HEK293 (cell line): ENCODE measurements at regions not wholly inside any gene's neighbourhood (a gene's known extent, or its start where the extent isn't known, plus 50 kb on each side); places are given as distances from the start of the nearest gene placed in this dataset.
"Not testable (repeated sequence)": the region's sequence is repeated elsewhere in the genome, so short reads cannot be mapped to it uniquely, and the experiment has no call there.

Experiments
- CTCF ChIA-PET: fragments of 350-600 bp; formaldehyde crosslinking; extraction: SDS; loops from one replicate; lab custom pipeline; 2021; ENCODE audit warnings: antibody characterized with exemption; lab: Yijun Ruan, JAX
- POLR2A ChIA-PET: fragments of 300-600 bp; formaldehyde crosslinking; extraction: SDS; loops from one replicate; lab custom pipeline; 2020; ENCODE audit warnings: antibody characterized with exemption, inconsistent platforms; lab: Yijun Ruan, JAX
- H3K27ac ChIP-seq: fragments of 200-500 bp; sonication (Bioruptor generic); 2 replicates; pipeline ENCODE4 v1.5.1; 2014; ENCODE audit warnings: low read depth, low read length, control low read depth, inconsistent platforms; ENCODE audit errors: extremely low read depth
- H3K36me3 ChIP-seq, 2 experiments: fragments of 200-500 bp in 1 of 2; sonication (Bioruptor generic) in 1 of 2; 1 replicate in 1 of 2; 2 replicates in 1 of 2; pipeline ENCODE4 v1.5.1; 2014 to 2017; ENCODE audit warnings: inconsistent platforms in 2 of 2, low read length in 2 of 2; ENCODE audit not compliant: control insufficient read depth in 2 of 2, insufficient read depth in 1 of 2
- H3K4me1 ChIP-seq: fragments of 200-500 bp; sonication (Bioruptor generic); 2 replicates; pipeline ENCODE4 v1.5.1; 2014; ENCODE audit warnings: mild to moderate bottlenecking, low read length, inconsistent platforms; ENCODE audit not compliant: control insufficient read depth, insufficient read depth
- H3K4me3 ChIP-seq: 2 replicates; pipeline ENCODE4 v1.5.1; 2011; ENCODE audit warnings: low read depth, mild to moderate bottlenecking, control low read depth, low read length, moderate library complexity
- H3K9me3 ChIP-seq: fragments of 200-500 bp; sonication (Bioruptor generic); 2 replicates; pipeline ENCODE4 v1.5.1; 2014; ENCODE audit warnings: low read depth, low read length, inconsistent platforms; ENCODE audit not compliant: control insufficient read depth, insufficient read depth
- KLF8 ChIP-seq: fragments of 450-650 bp; formaldehyde crosslinking; IDR thresholded peaks from 2 replicates; pipeline ENCODE4 v1.5.1; 2016; ENCODE audit warnings: missing biosample characterization, missing genetic modification characterization
- OVOL3 ChIP-seq: fragments of 450-650 bp; formaldehyde crosslinking; IDR thresholded peaks from 2 replicates; pipeline ENCODE4 v1.5.1; 2016; ENCODE audit warnings: missing biosample characterization, missing genetic modification characterization
- PRDM1 ChIP-seq: fragments of 450-650 bp; formaldehyde crosslinking; IDR thresholded peaks from 2 replicates; pipeline ENCODE4; 2016; ENCODE audit warnings: missing biosample characterization, missing genetic modification characterization
- YY2 ChIP-seq: fragments of 450-650 bp; formaldehyde crosslinking; IDR thresholded peaks from 2 replicates; pipeline ENCODE4 v1.5.1; 2016; ENCODE audit warnings: missing biosample characterization, missing genetic modification characterization
- ZBTB1 ChIP-seq: fragments of 450-650 bp; formaldehyde crosslinking; IDR thresholded peaks from 2 replicates; pipeline ENCODE4 v1.5.1; 2016; ENCODE audit warnings: missing biosample characterization, missing genetic modification characterization
- ZBTB21 ChIP-seq: fragments of 450-650 bp; formaldehyde crosslinking; IDR thresholded peaks from 2 replicates; pipeline ENCODE4 v1.5.1; 2017; ENCODE audit warnings: missing biosample characterization, missing genetic modification characterization
- ZFP3 ChIP-seq: fragments of 450-650 bp; formaldehyde crosslinking; IDR thresholded peaks from 2 replicates; pipeline ENCODE4 v1.5.1; 2016; ENCODE audit warnings: low read depth, missing biosample characterization, missing genetic modification characterization
- ZNF132 ChIP-seq: fragments of 450-650 bp; formaldehyde crosslinking; IDR thresholded peaks from 2 replicates; pipeline ENCODE4 v1.5.1; 2017; ENCODE audit warnings: missing biosample characterization, missing genetic modification characterization, borderline replicate concordance
- ZNF146 ChIP-seq: fragments of 450-650 bp; formaldehyde crosslinking; IDR thresholded peaks from 2 replicates; pipeline ENCODE4 v1.5.1; 2016; ENCODE audit warnings: missing biosample characterization, missing genetic modification characterization
- ZNF16 ChIP-seq: fragments of 450-650 bp; formaldehyde crosslinking; IDR thresholded peaks from 2 replicates; pipeline ENCODE4 v1.5.1; 2016; ENCODE audit warnings: low read depth, missing biosample characterization, missing genetic modification characterization
- ZNF175 ChIP-seq: fragments of 450-650 bp; formaldehyde crosslinking; IDR thresholded peaks from 2 replicates; pipeline ENCODE4 v1.5.1; 2016; ENCODE audit warnings: missing biosample characterization, missing genetic modification characterization
- ZNF394 ChIP-seq: fragments of 450-650 bp; formaldehyde crosslinking; IDR thresholded peaks from 2 replicates; pipeline ENCODE4 v1.5.1; 2016; ENCODE audit warnings: missing biosample characterization, missing genetic modification characterization, mild to moderate bottlenecking, moderate library complexity, borderline replicate concordance
- ZNF514 ChIP-seq: fragments of 450-650 bp; formaldehyde crosslinking; IDR thresholded peaks from 2 replicates; pipeline ENCODE4 v1.5.1; 2016; ENCODE audit warnings: missing biosample characterization, missing genetic modification characterization
- ZNF530 ChIP-seq: fragments of 450-650 bp; formaldehyde crosslinking; IDR thresholded peaks from 2 replicates; pipeline ENCODE4 v1.5.1; 2016; ENCODE audit warnings: low read depth, missing biosample characterization, missing genetic modification characterization
- ZNF549 ChIP-seq: fragments of 450-650 bp; IDR thresholded peaks from 2 replicates; pipeline ENCODE4 v1.5.1; 2018; ENCODE audit warnings: missing biosample characterization, missing genetic modification characterization, mild to moderate bottlenecking, inconsistent platforms, moderate library complexity
- TF ChIP-seq, protein P1 (sequence below): fragments of 450-650 bp; formaldehyde crosslinking; IDR thresholded peaks from 2 replicates; pipeline ENCODE4 v1.5.1; 2016; ENCODE audit warnings: missing biosample characterization, missing genetic modification characterization
- TF ChIP-seq, protein P2 (sequence below): fragments of 450-650 bp; formaldehyde crosslinking; IDR thresholded peaks from 2 replicates; pipeline ENCODE4 v1.5.1; 2016; ENCODE audit warnings: missing biosample characterization, missing genetic modification characterization
- TF ChIP-seq, protein P3 (sequence below): fragments of 450-650 bp; formaldehyde crosslinking; IDR thresholded peaks from 2 replicates; pipeline ENCODE4 v1.5.1; 2017; ENCODE audit warnings: missing biosample characterization, missing genetic modification characterization
- TF ChIP-seq, protein P4 (sequence below): fragments of 450-650 bp; formaldehyde crosslinking; IDR thresholded peaks from 2 replicates; pipeline ENCODE4 v1.5.1; 2016; ENCODE audit warnings: missing biosample characterization, missing genetic modification characterization, low read depth
- TF ChIP-seq, protein P5 (sequence below): IDR thresholded peaks from 2 replicates; pipeline ENCODE4 v1.6.1; 2011; ENCODE audit warnings: mild to moderate bottlenecking, low read depth, low read length, borderline replicate concordance
- TF ChIP-seq, protein P6 (sequence below): fragments of 450-650 bp; formaldehyde crosslinking; IDR thresholded peaks from 2 replicates; pipeline ENCODE4 v1.5.1; 2016; ENCODE audit warnings: missing biosample characterization, missing genetic modification characterization

DNA sequence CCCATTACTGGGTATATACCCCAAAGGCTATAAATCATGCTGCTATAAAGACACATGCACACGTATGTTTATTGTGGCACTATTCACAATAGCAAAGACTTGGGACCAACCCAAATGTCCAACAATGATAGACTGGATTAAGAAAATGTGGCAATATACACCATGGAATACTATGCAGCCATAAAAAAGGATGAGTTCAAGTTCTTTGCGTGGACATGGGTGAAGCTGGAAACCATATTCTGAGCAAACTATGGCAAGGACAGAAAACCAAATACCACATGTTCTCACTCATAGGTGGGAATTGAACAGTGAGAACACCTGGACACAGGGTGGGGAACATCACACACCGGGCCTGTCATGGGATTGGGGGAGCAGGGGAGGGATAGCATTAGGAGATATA is 54.4 kb upstream of the MUCL1 start:
- H3K4me1 ChIP-seq, H3K9me3 ChIP-seq, CTCF ChIA-PET, H3K4me3 ChIP-seq, POLR2A ChIA-PET, H3K27ac ChIP-seq, H3K36me3 ChIP-seq: not testable (repeated sequence)
- TF ChIP-seq, protein P1, sequence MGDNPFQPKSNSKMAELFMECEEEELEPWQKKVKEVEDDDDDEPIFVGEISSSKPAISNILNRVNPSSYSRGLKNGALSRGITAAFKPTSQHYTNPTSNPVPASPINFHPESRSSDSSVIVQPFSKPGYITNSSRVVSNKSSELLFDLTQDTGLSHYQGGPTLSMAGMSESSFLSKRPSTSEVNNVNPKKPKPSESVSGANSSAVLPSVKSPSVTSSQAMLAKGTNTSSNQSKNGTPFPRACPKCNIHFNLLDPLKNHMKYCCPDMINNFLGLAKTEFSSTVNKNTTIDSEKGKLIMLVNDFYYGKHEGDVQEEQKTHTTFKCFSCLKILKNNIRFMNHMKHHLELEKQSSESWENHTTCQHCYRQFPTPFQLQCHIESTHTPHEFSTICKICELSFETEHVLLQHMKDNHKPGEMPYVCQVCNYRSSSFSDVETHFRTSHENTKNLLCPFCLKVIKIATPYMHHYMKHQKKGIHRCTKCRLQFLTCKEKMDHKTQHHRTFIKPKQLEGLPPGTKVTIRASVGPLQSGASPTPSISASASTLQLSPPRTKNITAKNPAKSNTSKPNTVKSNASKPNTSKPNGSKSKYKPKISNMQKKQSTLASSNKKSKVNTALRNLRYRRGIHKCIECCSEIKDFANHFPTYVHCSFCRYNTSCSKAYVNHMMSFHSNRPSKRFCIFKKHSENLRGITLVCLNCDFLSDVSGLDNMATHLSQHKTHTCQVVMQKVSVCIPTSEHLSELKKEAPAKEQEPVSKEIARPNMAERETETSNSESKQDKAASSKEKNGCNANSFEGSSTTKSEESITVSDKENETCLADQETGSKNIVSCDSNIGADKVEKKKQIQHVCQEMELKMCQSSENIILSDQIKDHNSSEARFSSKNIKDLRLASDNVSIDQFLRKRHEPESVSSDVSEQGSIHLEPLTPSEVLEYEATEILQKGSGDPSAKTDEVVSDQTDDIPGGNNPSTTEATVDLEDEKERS (tag by site-specific recombination) = peak; percentile 36; the same call in 1 of the 2 replicates
- peak; percentile 83 for TF ChIP-seq ZNF146 (tag by site-specific recombination)

DNA sequence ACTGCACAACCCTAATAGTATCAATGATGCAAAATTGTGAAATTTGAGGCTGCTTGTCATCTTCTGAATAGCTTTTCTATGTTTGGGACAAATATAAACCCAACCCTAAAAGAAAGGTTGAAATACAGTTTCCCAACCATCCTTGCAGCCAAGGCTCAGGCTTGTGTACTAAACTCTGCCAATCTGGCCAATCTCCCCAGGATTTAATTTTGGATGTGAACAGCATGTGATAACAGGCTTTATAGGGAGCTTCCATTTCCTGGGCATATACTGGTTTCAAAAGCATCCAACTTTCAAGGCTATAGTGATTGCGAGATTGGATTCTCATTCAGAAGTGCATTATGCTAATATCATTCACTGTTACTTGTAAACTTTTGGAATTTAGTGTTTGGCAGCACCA is 55.7 kb upstream of the MUCL1 start:
- Histone ChIP-seq H3K4me3 (no peak overlapping the region), H3K4me1 (no peaks in the 10 kb centered on the region), H3K27ac (no peak overlapping the region), H3K9me3 (no peaks in the 10 kb centered on the region), H3K36me3 (no peaks in the 10 kb centered on the region)
- POLR2A ChIA-PET = no interaction called here
- CTCF ChIA-PET = no interaction called here
- TF ChIP-seq ZBTB21 = no peak

DNA sequence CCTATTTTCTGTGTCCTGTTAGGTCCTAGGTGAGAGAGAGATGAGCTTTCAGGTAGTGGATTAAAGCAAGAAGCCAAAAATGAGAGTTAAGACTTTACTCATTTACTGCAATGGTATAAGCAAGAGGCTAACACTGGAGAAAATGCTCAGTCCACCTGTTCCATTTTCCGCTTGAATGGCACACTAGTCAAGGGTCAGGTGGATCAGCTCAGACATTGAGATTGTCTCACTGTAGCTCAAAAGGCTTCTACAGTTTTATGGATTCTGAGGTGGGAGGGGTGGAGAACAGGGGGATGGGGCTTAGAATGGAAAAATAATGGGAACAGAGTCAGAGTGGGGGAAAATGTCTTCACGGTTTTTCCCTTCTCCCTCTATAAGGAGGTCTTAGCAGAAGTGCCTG is 57.3 kb upstream of the MUCL1 start:
- Histone ChIP-seq H3K9me3 (no peaks in the 10 kb centered on the region), H3K27ac (no peak overlapping the region), H3K4me3 (no peak overlapping the region), H3K36me3 (no peaks in the 10 kb centered on the region), H3K4me1 (no peaks in the 10 kb centered on the region)
- CTCF ChIA-PET = interaction anchor here (0.6 to 0.8 kb wide), 2 partner anchors 111 to 270 kb away, joined by 3 to 4 read pairs; no protein-coding TSS in a partner anchor
- POLR2A ChIA-PET = no interaction called here
- no peak for TF ChIP-seq ZNF132 (tag by site-specific recombination)
- TF ChIP-seq OVOL3 = no peak
- no peak for TF ChIP-seq ZNF394 (tag by site-specific recombination)
- no peak for TF ChIP-seq ZBTB1 (tag by site-specific recombination)
- no peak for TF ChIP-seq ZBTB21
- TF ChIP-seq ZFP3 (tag by site-specific recombination) = no peak
- TF ChIP-seq ZNF514 (tag by site-specific recombination) = no peak
- no peak for TF ChIP-seq ZNF175 (tag by site-specific recombination)
- TF ChIP-seq, protein P2, sequence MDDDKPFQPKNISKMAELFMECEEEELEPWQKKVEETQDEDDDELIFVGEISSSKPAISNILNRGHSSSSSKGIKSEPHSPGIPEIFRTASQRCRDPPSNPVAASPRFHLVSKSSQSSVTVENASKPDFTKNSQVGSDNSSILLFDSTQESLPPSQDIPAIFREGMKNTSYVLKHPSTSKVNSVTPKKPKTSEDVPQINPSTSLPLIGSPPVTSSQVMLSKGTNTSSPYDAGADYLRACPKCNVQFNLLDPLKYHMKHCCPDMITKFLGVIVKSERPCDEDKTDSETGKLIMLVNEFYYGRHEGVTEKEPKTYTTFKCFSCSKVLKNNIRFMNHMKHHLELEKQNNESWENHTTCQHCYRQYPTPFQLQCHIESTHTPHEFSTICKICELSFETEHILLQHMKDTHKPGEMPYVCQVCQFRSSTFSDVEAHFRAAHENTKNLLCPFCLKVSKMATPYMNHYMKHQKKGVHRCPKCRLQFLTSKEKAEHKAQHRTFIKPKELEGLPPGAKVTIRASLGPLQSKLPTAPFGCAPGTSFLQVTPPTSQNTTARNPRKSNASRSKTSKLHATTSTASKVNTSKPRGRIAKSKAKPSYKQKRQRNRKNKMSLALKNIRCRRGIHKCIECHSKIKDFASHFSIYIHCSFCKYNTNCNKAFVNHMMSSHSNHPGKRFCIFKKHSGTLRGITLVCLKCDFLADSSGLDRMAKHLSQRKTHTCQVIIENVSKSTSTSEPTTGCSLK (tag by site-specific recombination) = no peak
- TF ChIP-seq, protein P3, sequence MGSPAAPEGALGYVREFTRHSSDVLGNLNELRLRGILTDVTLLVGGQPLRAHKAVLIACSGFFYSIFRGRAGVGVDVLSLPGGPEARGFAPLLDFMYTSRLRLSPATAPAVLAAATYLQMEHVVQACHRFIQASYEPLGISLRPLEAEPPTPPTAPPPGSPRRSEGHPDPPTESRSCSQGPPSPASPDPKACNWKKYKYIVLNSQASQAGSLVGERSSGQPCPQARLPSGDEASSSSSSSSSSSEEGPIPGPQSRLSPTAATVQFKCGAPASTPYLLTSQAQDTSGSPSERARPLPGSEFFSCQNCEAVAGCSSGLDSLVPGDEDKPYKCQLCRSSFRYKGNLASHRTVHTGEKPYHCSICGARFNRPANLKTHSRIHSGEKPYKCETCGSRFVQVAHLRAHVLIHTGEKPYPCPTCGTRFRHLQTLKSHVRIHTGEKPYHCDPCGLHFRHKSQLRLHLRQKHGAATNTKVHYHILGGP (tag by site-specific recombination) = no peak
- TF ChIP-seq, protein P4, sequence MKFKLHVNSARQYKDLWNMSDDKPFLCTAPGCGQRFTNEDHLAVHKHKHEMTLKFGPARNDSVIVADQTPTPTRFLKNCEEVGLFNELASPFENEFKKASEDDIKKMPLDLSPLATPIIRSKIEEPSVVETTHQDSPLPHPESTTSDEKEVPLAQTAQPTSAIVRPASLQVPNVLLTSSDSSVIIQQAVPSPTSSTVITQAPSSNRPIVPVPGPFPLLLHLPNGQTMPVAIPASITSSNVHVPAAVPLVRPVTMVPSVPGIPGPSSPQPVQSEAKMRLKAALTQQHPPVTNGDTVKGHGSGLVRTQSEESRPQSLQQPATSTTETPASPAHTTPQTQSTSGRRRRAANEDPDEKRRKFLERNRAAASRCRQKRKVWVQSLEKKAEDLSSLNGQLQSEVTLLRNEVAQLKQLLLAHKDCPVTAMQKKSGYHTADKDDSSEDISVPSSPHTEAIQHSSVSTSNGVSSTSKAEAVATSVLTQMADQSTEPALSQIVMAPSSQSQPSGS = no peak
- TF ChIP-seq ZNF530 (tag by site-specific recombination) = no peak
- no peak for TF ChIP-seq KLF8 (tag by site-specific recombination)
- TF ChIP-seq PRDM1 (tag by site-specific recombination) = no peak
- TF ChIP-seq, protein P5, sequence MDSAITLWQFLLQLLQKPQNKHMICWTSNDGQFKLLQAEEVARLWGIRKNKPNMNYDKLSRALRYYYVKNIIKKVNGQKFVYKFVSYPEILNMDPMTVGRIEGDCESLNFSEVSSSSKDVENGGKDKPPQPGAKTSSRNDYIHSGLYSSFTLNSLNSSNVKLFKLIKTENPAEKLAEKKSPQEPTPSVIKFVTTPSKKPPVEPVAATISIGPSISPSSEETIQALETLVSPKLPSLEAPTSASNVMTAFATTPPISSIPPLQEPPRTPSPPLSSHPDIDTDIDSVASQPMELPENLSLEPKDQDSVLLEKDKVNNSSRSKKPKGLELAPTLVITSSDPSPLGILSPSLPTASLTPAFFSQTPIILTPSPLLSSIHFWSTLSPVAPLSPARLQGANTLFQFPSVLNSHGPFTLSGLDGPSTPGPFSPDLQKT = no peak
- TF ChIP-seq, protein P6, sequence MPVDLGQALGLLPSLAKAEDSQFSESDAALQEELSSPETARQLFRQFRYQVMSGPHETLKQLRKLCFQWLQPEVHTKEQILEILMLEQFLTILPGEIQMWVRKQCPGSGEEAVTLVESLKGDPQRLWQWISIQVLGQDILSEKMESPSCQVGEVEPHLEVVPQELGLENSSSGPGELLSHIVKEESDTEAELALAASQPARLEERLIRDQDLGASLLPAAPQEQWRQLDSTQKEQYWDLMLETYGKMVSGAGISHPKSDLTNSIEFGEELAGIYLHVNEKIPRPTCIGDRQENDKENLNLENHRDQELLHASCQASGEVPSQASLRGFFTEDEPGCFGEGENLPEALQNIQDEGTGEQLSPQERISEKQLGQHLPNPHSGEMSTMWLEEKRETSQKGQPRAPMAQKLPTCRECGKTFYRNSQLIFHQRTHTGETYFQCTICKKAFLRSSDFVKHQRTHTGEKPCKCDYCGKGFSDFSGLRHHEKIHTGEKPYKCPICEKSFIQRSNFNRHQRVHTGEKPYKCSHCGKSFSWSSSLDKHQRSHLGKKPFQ (tag by site-specific recombination) = no peak
- no peak for TF ChIP-seq YY2
- no peak for TF ChIP-seq ZNF16 (tag by site-specific recombination)
- no peak for TF ChIP-seq ZNF549
